ENCODE measurements at regions not wholly inside any gene's neighbourhood (a gene's known extent, or its start where the extent isn't known, plus 50 kb on each side); places are given as distances from the start of the nearest gene placed in this dataset.

DNA sequence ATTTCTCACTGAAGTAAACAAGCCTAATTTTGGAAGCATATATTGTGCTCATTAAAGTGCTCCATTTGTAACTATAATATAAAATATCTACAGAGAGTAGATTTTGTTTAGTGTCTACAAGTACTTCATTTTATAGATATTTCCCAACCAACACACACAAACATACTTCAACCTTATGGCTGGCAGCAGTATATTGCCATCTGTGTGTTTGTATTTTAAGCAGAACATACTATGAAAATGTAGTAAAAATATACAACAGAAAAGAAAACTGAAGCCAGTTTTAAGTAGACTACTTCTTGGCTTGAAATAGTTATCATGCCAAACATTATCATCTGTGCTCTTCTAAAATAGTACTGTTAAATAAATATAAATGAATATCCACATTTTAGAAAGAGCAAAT, 821.9 kb downstream of the DACH1 start:
- BruUV-seq (replicated peaks), result no TSS peak

More for the DNA sequence above, 821.9 kb downstream of the DACH1 start:
- dilution Hi-C loops (cut with MboI; ENCODE audit: extremely low pct_ligation_motif_present, low sequenced_read_pairs) (no loop called here), intact Hi-C loops (cut with micrococcal nuclease) (no loop called here)
- H2AFZ ChIP-seq (ENCODE audit: low read depth, low read length), result no peak overlapping the region
- H3K36me3 ChIP-seq (ENCODE audit: control insufficient read depth in 2 of 2, extremely low read depth in 1 of 2, insufficient read depth in 2 of 2, low read length in 2 of 2), result no peaks in the 10 kb centered on the region
- no peaks in the 10 kb centered on the region for H3K9me1 ChIP-seq (replicated peaks; ENCODE audit: control insufficient read depth, extremely low read depth, insufficient read depth, low read length)
- DNase-seq (ENCODE audit: low read depth, low spot score) (no peak), FAIRE-seq (no peak)
- no peak overlapping the region for H3K9ac ChIP-seq (replicated peaks; ENCODE audit: extremely low read depth, insufficient read depth, low read length)
- no peaks in the 10 kb centered on the region for H4K20me1 ChIP-seq (replicated peaks; ENCODE audit: control insufficient read depth, extremely low read depth, insufficient read depth, low read length)
- H3K4me3 ChIP-seq (replicated peaks in 1 of 3; ENCODE audit: insufficient read depth in 1 of 3, low read depth in 1 of 3, low read length in 3 of 3), result no peak overlapping the region
- H3K4me2 ChIP-seq (ENCODE audit: insufficient read depth, low read length), result no peak overlapping the region
- ChIA-PET CTCF (no interaction called here), POLR2A (no interaction called here)
- no peaks in the 10 kb centered on the region for H3K27me3 ChIP-seq (ENCODE audit: control insufficient read depth in 2 of 2, insufficient read depth in 2 of 2, low read length in 2 of 2)
- H3K4me1 ChIP-seq (ENCODE audit: control insufficient read depth, extremely low read depth, insufficient read depth, low read length), result no peaks in the 10 kb centered on the region
- TF ChIP-seq MYC (IDR thresholded peaks at IDR 0.05; ENCODE audit: low read depth, low read length) (no peak), JUN (IDR thresholded peaks at IDR 0.05; ENCODE audit: borderline replicate concordance, insufficient read depth, insufficient read length, low read depth) (no peak), POLR2AphosphoS5 (IDR thresholded peaks at IDR 0.05; ENCODE audit: insufficient read depth, low read depth, low read length) (no peak), POLR2A (IDR thresholded peaks at IDR 0.05; ENCODE audit: low read depth, low read length) (no peak), EZH2 (IDR thresholded peaks at IDR 0.05; ENCODE audit: borderline replicate concordance, low read depth, low read length, severe bottlenecking) (no peak), FOS (IDR thresholded peaks at IDR 0.05; ENCODE audit: borderline replicate concordance, insufficient read depth, low read length) (no peak), GATA2 (IDR thresholded peaks at IDR 0.05; ENCODE audit: insufficient read depth, insufficient read length, low read depth, low read length) (no peak)
- TF ChIP-seq, protein P1, sequence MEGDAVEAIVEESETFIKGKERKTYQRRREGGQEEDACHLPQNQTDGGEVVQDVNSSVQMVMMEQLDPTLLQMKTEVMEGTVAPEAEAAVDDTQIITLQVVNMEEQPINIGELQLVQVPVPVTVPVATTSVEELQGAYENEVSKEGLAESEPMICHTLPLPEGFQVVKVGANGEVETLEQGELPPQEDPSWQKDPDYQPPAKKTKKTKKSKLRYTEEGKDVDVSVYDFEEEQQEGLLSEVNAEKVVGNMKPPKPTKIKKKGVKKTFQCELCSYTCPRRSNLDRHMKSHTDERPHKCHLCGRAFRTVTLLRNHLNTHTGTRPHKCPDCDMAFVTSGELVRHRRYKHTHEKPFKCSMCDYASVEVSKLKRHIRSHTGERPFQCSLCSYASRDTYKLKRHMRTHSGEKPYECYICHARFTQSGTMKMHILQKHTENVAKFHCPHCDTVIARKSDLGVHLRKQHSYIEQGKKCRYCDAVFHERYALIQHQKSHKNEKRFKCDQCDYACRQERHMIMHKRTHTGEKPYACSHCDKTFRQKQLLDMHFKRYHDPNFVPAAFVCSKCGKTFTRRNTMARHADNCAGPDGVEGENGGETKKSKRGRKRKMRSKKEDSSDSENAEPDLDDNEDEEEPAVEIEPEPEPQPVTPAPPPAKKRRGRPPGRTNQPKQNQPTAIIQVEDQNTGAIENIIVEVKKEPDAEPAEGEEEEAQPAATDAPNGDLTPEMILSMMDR (IDR thresholded peaks at IDR 0.05; ENCODE audit: extremely low read depth in 1 of 2, insufficient read depth in 1 of 2, low read depth in 1 of 2, low read length in 2 of 2), result no peak
- TF ChIP-seq, protein P2, sequence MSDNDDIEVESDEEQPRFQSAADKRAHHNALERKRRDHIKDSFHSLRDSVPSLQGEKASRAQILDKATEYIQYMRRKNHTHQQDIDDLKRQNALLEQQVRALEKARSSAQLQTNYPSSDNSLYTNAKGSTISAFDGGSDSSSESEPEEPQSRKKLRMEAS (IDR thresholded peaks at IDR 0.05; ENCODE audit: insufficient read depth, insufficient read length), result no peak
- H3K9me3 ChIP-seq (replicated peaks; ENCODE audit: control insufficient read depth, insufficient read depth, low read length), result no peaks in the 10 kb centered on the region
- H3K79me2 ChIP-seq (ENCODE audit: control insufficient read depth, insufficient read depth, low read length), result no peaks in the 10 kb centered on the region
- H3K27ac ChIP-seq (ENCODE audit: insufficient read depth, low read depth, low read length), result no peak overlapping the region
